Activated CD4-positive, alpha-beta T cell treated with anti-CD3 and anti-CD28 coated beads, Interleukin-2, Interleukin-6, amounts not matched to agents 100 ng/mL and 50 ng/mL, durations not matched to agents 16 hours and 8 hours (primary cell): ENCODE measurements at regions not wholly inside any gene's neighbourhood (a gene's known extent, or its start where the extent isn't known, plus 50 kb on each side); places are given as distances from the start of the nearest gene placed in this dataset.
"Not testable (repeated sequence)": the region's sequence is repeated elsewhere in the genome, so short reads cannot be mapped to it uniquely, and the experiment has no call there.

Experiments used
- DNase-seq: peaks from one replicate; pipeline ENCODE4 v3.0.0-alpha.2; 2020

GRCh38 chr2:122692400-122693083, 937.1 kb downstream of the TSN start:
- no peak for DNase-seq

- DNase-seq, result no peak
These were observed 942.0 kb downstream of the TSN start for GRCh38 chr2:122697415-122697814.

DNA sequence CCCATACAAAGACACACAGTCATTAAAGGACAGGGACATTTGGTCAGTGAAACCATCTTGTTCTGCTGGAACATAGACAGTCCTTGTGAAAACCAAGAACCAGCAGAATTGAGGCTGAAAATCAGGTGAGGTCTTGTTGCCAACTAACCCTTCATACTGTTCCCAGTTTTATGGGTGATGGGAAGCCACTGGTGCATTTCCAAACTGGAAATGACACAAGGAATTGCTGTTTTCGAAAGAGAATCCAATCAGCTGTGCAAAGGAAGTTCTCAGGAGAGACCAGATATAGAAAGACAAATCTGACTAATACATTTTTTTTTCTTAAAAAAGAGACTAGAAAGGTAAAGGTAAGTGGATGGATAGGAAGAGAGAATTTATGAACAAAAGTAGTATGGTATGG, 948.2 kb downstream of the TSN start:
- no peak for DNase-seq

- DNase-seq, result peak; percentile 4
These were observed 948.7 kb downstream of the TSN start for GRCh38 chr2:122704109-122704563.

- no peak for DNase-seq
These were observed 950.3 kb downstream of the TSN start for GRCh38 chr2:122705746-122706145.

DNA sequence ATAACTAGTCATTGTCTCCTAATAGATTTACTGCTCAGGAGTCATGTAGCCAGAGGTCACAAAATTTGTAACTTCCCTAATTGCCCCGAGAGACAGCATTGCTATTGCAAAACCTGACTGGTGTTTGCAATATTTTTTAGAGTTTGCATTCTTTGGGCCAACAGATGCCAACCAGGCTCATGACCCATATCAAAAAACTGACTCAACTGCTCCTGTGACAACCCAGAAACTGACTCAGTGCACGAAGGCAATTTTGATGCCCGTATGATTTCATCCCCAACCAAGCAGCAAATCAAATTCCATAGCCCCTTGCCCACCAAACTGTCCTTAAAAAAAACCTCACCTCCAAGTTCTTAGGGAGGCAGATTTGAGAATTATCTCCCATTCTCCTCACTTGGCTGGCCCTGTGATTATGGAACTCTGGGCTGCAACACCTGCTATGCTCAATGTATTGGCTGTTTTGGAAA, 951.3 kb downstream of the TSN start:
- no peak for DNase-seq

DNA sequence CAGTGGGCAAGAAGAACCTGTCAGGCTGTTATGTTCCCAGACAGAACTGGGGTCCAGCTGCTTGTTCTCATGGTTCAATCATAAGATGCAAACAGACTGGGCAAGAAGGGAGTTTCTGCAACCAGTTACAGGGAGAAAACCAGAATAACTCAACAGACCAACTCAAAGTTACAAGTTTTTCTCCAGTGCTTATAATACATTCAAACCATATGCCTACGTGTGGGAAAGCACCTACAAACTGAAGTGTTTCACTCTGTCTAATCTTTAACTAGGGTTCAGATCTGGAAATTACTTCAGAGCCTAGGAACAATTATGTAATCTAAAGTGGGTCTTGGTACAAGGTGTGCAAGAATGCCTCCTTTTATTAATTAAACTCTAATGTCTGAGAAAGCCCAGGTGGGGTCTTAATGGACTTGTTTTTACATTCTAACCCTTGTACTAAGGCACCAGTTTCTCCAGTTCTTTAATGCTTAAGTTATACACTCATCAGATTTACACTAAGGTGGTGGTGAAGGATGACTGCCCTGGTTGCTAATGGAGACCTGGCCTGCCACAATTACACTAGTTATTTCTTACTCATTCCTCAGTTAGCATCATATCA, 951.9 kb downstream of the TSN start:
- no peak for DNase-seq

GRCh38 chr2:122710049-122710448, 954.6 kb downstream of the TSN start:
- DNase-seq, result no peak

- DNase-seq, result no peak
These were observed 958.3 kb downstream of the TSN start for GRCh38 chr2:122713800-122714199.

GRCh38 chr2:122720822-122721221, 965.4 kb downstream of the TSN start:
- DNase-seq, result not testable (repeated sequence)

GRCh38 chr2:122734766-122735424, 979.4 kb downstream of the TSN start:
- no peak for DNase-seq

GRCh38 chr2:122736279-122736678, 980.8 kb downstream of the TSN start:
- DNase-seq, result no peak

- peak; percentile 4 for DNase-seq
These were observed 982.1 kb downstream of the TSN start for GRCh38 chr2:122737429-122738077.

DNA sequence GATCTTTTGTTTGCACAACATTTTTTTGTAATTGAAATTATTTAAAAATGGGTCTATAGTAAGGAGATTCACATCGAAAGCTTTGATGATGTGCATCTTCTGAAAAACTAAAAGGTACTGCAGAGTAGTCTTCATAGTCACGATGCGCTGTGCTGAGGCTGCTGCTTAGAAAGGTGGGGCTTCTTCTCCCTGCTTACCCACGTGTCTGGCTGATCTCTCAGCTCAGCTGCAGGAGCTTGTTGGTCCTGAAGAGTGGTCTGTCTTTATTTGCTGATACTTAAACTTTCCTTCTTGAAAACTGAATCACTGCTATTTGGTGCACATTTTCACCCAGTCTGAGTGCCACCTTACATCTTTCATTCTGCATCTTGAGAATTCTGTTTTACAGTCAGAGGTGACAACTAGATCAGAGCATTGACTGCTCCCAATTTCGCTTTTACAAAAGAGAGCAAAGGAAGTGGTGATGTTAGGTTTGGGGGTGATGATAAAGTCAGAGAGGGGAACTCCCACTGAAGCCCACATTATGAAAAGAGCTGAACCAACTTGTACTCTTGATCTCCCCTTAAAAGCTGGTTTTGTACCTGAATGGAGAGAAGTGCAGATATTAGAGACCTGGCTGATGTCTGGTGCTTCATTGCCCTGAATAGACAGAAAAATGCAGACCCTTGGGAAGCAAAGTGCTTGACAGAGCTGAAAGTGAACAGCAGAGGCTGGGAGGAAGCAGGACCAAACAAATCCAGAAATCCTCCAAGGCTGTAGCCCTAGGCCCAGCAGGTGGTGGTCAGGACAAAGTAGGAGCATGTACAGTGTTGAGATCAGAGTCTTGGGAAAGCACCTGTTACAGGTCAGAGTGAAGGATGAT, 984.5 kb downstream of the TSN start:
- DNase-seq, result peak; percentile 0

GRCh38 chr2:122740594-122740948, 985.1 kb downstream of the TSN start:
- no peak for DNase-seq

DNA sequence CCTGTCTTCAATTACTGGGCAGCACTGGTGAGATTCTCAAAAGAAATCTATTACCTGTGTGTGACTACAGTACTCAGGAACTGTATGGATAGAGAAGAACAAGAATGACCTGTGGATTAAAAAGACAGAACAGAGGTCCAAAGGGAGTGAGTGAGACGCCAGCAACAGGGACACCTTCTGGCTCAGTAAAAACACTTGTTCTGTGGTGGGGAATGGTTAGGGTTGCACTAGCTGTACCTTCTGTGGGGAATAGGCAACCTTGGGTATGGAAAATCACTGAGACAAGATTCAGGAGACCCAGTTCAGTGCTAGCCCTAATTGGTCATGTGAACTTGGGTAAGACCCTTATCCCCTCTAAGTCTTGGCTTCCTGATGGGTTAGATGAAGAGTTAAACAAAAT, 986.0 kb downstream of the TSN start:
- no peak for DNase-seq

DNA sequence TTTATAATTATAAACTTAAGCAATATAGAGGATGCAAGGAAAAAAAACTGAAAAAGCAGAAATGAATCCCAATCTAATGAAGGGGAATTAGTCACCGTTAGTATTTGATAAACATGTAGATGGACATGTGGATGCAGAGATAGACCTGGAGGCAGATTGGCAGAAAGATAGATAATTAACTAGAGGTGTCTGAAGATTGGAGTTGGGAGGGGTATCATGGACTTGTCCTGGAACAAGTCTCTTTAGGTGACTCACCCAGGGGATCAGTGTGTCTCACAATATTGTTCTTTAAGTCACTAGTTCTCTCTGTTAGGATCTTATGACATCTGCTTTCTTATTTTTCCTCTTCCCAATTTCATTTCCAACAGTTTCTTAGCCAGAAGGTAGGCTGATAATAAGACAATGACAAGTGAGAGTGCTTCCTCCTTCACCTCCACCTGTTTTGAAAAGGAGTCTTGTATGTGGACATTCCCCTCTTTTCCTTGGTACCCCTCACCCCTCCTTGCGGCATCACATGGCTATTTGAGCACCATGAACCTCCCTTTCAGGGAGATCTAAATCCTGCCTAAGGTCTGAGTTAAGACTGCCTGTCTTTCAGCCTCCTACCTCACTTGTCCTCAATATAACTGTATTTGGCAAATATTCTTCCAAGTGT, 987.7 kb downstream of the TSN start:
- no peak for DNase-seq

DNA sequence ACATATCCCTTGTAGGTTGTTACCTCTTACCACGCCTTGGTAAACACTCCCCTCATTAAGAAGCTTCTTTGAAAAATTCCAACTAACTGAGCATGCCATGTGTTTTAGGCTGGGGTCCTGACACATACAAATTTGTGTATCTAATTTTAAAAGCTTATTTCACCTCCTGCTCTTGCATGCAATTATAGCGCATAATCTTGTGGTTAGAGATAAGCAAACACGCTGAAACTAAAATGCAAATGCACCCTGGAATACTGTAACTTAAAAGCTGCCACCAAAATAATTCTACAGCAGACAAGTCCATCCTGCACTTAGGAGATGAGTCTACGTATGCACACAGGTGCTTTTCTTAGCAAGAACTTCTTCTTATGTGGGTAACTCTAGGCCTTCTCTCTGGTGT, 990.2 kb downstream of the TSN start:
- no peak for DNase-seq

DNA sequence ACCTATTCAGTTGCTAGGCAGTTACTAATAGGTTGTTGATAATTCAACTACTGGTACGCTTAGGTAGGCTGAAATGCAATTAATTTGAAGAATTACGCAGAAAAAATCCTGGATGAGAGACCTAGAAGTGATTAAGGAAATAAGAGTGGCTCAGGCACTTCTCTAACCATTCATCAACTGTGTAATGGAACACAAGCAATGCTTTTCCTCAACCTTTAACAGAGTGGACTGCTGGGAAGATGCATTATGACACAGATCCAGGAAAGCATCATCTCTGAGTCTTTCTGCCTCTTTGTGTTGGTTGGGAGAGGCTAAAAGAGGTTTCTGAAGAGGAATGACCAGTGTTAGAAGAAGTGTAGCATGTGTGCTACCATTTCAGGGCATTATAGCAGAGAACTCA, 992.2 kb downstream of the TSN start:
- DNase-seq, result no peak

GRCh38 chr2:122748552-122749011, 993.1 kb downstream of the TSN start:
- no peak for DNase-seq

DNA sequence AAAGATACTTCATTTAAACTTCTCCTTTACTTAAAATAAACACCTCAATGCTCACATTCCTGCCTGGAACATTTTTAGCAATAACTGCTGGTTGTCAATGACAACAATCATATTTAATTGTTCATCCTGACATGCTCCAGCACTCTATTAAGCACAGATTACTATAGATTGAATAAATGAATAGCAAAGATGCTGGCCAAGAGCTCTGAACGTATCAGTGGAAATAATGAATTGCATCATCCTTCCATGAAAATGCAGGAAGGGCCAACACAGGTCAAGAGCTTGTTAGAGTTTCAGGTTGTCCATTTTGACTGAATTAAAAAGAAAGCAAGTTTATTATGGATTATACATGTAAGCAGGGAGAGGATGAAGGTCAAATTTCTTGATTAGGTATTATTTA, 994.0 kb downstream of the TSN start:
- DNase-seq, result no peak

GRCh38 chr2:122750095-122750494, 994.6 kb downstream of the TSN start:
- no peak for DNase-seq
